T-helper 17 cell (primary cell): ENCODE measurements at regions not wholly inside any gene's neighbourhood (a gene's known extent, or its start where the extent isn't known, plus 50 kb on each side); places are given as distances from the start of the nearest gene placed in this dataset.
"Not testable (repeated sequence)": the region's sequence is repeated elsewhere in the genome, so short reads cannot be mapped to it uniquely, and the experiment has no call there.

Source experiments
- ATAC-seq: fragments of 150-1000 bp; cut with Tn5 transposase; 2 replicates; pipeline ENCODE4 v1.10.0; 2021; ENCODE audit warnings: mild to moderate bottlenecking, moderate library complexity
- DNase-seq, 3 donors: peaks; one replicate each; pipeline versions ENCODE4 v3.0.0 to v3.0.0-alpha.2; 2020 to 2021
- H3K9me3 ChIP-seq: one replicate; pipeline ENCODE4 v1.7.0; 2013; ENCODE audit warnings: low read length, mild to moderate bottlenecking; ENCODE audit not compliant: control insufficient read depth, poor library complexity, severe bottlenecking
- H3K27ac Mint-ChIP-seq: one replicate; pipeline ENCODE4 v1.8.0; 2022; ENCODE audit warnings: mild to moderate bottlenecking, moderate library complexity, mixed read lengths
- H3K27me3 Mint-ChIP-seq: one replicate; pipeline ENCODE4 v1.8.0; 2022; ENCODE audit warnings: mixed read lengths
- H3K36me3 Mint-ChIP-seq: one replicate; pipeline ENCODE4 v1.8.0; 2022; ENCODE audit warnings: low read depth, mixed read lengths
- H3K4me1 Mint-ChIP-seq: one replicate; pipeline ENCODE4 v1.8.0; 2022; ENCODE audit warnings: mild to moderate bottlenecking, mixed read lengths
- H3K4me3 Mint-ChIP-seq: one replicate; pipeline ENCODE4 v1.8.0; 2022; ENCODE audit warnings: mild to moderate bottlenecking, moderate library complexity, mixed read lengths

- H3K27me3 Mint-ChIP-seq = no peaks in the 10 kb centered on the region
- peaks cover 2% of the 10 kb centered on the region for H3K36me3 Mint-ChIP-seq
- DNase-seq (no peak), ATAC-seq (no peak)
- H3K9me3 ChIP-seq = no peaks in the 10 kb centered on the region
- H3K4me3 Mint-ChIP-seq = no peak overlapping the region
- no peaks in the 10 kb centered on the region for H3K4me1 Mint-ChIP-seq
- H3K27ac Mint-ChIP-seq = no peak overlapping the region
Observed at GRCh38 chr18:4762330-4762729, 307.2 kb upstream of the DLGAP1 start.

GRCh38 chr18:4758980-4759379, 303.9 kb upstream of the DLGAP1 start:
- Mint-ChIP-seq H3K27ac (no peak overlapping the region), H3K4me1 (no peaks in the 10 kb centered on the region), H3K36me3 (peaks cover 2% of the 10 kb centered on the region)

GRCh38 chr18:4755848-4756247, 300.7 kb upstream of the DLGAP1 start:
- H3K27ac Mint-ChIP-seq = no peak overlapping the region
- no peaks in the 10 kb centered on the region for H3K4me1 Mint-ChIP-seq
- peaks cover 2% of the 10 kb centered on the region for H3K36me3 Mint-ChIP-seq
- no peaks in the 10 kb centered on the region for H3K9me3 ChIP-seq
- DNase-seq (no peak), ATAC-seq (no peak)
- H3K4me3 Mint-ChIP-seq = no peak overlapping the region
- no peaks in the 10 kb centered on the region for H3K27me3 Mint-ChIP-seq

More at GRCh38 chr18:4758980-4759379, 303.9 kb upstream of the DLGAP1 start:
- no peaks in the 10 kb centered on the region for H3K9me3 ChIP-seq
- no peaks in the 10 kb centered on the region for H3K27me3 Mint-ChIP-seq
- ATAC-seq (no peak), DNase-seq (no peak)
- no peak overlapping the region for H3K4me3 Mint-ChIP-seq

GRCh38 chr18:4753151-4753550, 298.0 kb upstream of the DLGAP1 start:
- H3K9me3 ChIP-seq, H3K27me3 Mint-ChIP-seq, H3K27ac Mint-ChIP-seq, H3K36me3 Mint-ChIP-seq, H3K4me1 Mint-ChIP-seq, ATAC-seq, DNase-seq, H3K4me3 Mint-ChIP-seq: not testable (repeated sequence)

- no peak for DNase-seq
- Mint-ChIP-seq H3K36me3 (no peaks in the 10 kb centered on the region), H3K27ac (no peak overlapping the region), H3K4me3 (no peak overlapping the region), H3K4me1 (no peaks in the 10 kb centered on the region), H3K27me3 (no peaks in the 10 kb centered on the region)
- no peaks in the 10 kb centered on the region for H3K9me3 ChIP-seq
- ATAC-seq = no peak
Observed at GRCh38 chr18:4751523-4751922, 296.4 kb upstream of the DLGAP1 start.

DNA sequence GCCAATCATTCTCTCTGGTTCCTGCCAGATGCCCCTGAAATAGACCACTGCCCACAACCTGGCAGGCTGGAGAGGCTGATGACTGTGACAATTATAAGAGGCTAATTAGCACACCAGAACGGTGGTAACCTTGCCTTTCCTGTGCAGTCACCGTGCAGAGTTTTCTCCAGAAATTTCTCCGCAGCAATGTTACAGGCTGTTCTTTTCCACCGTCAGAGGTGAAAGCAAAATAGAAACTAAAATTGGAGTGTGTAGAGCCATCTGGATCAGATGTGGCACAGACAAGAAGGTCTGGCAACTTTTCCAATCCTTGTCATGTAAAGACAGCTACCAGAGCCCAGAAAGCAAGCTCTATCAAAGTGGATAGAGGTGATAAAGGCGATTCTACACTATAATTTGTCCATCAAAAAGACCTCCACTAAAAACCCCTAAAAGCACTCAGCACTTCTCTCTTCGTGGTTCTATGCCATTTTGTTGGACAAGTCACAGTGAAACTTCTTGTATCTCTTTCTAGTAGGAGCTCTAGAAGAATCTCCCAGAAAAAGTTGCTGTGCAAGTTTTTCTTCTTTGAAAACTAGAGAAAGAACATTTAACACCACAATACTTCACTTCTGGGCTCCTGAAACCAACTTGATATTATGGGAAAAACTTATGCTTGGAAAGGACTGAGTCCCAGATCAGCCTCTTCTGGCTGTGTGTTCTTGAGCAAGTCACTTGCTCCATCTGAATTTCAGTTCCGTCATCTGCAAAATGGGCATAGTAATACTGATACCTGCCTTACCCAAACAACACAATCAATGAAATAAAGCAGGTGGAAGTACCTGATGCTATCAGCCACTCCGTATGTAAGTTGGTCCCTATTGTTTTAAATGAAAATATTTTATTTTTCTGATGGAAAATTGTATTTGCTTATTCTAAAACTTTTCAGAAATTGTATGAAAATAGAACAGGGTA, 295.6 kb upstream of the DLGAP1 start:
- H3K36me3 Mint-ChIP-seq = no peaks in the 10 kb centered on the region
- H3K27me3 Mint-ChIP-seq = no peaks in the 10 kb centered on the region
- H3K4me3 Mint-ChIP-seq = no peak overlapping the region
- no peak for ATAC-seq
- H3K9me3 ChIP-seq = no peaks in the 10 kb centered on the region
- no peak for DNase-seq
- no peak overlapping the region for H3K27ac Mint-ChIP-seq
- H3K4me1 Mint-ChIP-seq = no peaks in the 10 kb centered on the region

GRCh38 chr18:4748975-4749374, 293.9 kb upstream of the DLGAP1 start:
- Mint-ChIP-seq H3K27ac (no peak overlapping the region), H3K36me3 (no peaks in the 10 kb centered on the region), H3K4me3 (no peak overlapping the region), H3K27me3 (no peaks in the 10 kb centered on the region), H3K4me1 (no peaks in the 10 kb centered on the region)
- H3K9me3 ChIP-seq = no peaks in the 10 kb centered on the region
- ATAC-seq (no peak), DNase-seq (no peak)

- H3K4me3 Mint-ChIP-seq = no peak overlapping the region
- no peaks in the 10 kb centered on the region for H3K27me3 Mint-ChIP-seq
- no peak overlapping the region for H3K27ac Mint-ChIP-seq
- H3K4me1 Mint-ChIP-seq = no peaks in the 10 kb centered on the region
- H3K9me3 ChIP-seq = no peaks in the 10 kb centered on the region
- ATAC-seq (no peak), DNase-seq (no peak)
- no peaks in the 10 kb centered on the region for H3K36me3 Mint-ChIP-seq
Observed at GRCh38 chr18:4734903-4735302, 279.8 kb upstream of the DLGAP1 start.

- H3K9me3 ChIP-seq = no peaks in the 10 kb centered on the region
- Mint-ChIP-seq H3K4me3 (no peak overlapping the region), H3K27me3 (no peaks in the 10 kb centered on the region), H3K4me1 (no peaks in the 10 kb centered on the region), H3K27ac (no peak overlapping the region), H3K36me3 (no peaks in the 10 kb centered on the region)
- DNase-seq (no peak), ATAC-seq (no peak)
Observed at GRCh38 chr18:4734021-4734420, 278.9 kb upstream of the DLGAP1 start.

DNA sequence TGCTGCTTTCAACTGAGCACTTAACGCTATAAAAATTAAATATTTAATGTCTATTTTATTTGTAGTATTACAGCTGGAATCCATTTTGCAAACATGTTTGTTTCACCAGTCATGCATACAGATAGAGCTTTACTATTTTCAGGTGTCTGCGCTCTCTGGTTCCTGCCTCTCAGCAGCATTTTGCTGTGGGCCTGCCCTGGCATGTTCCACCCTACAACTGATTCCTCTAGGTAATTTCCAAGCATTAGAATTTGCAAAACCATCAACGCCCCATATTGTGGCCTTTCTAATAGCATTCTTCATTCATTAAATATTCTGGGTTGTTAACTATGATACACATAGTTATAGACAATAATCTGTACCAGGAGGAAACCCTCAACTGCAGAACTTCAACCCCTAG, 266.4 kb upstream of the DLGAP1 start:
- DNase-seq = no peak

GRCh38 chr18:4720518-4720917, 265.4 kb upstream of the DLGAP1 start:
- H3K9me3 ChIP-seq = no peaks in the 10 kb centered on the region
- no peaks in the 10 kb centered on the region for H3K36me3 Mint-ChIP-seq
- ATAC-seq = no peak
- H3K27ac Mint-ChIP-seq = no peak overlapping the region
- H3K4me3 Mint-ChIP-seq = no peak overlapping the region
- no peaks in the 10 kb centered on the region for H3K27me3 Mint-ChIP-seq
- no peak for DNase-seq
- H3K4me1 Mint-ChIP-seq = no peaks in the 10 kb centered on the region

More for the DNA sequence above, 266.4 kb upstream of the DLGAP1 start:
- Mint-ChIP-seq H3K27me3 (no peaks in the 10 kb centered on the region), H3K36me3 (no peaks in the 10 kb centered on the region), H3K27ac (no peak overlapping the region), H3K4me1 (no peaks in the 10 kb centered on the region), H3K4me3 (no peak overlapping the region)
- no peaks in the 10 kb centered on the region for H3K9me3 ChIP-seq
- ATAC-seq = no peak

- Mint-ChIP-seq H3K4me3 (no peak overlapping the region), H3K36me3 (no peaks in the 10 kb centered on the region), H3K4me1 (no peaks in the 10 kb centered on the region), H3K27me3 (no peaks in the 10 kb centered on the region), H3K27ac (no peak overlapping the region)
- no peaks in the 10 kb centered on the region for H3K9me3 ChIP-seq
- ATAC-seq (no peak), DNase-seq (no peak)
Observed at GRCh38 chr18:4705894-4706293, 250.8 kb upstream of the DLGAP1 start.

- Mint-ChIP-seq H3K4me1 (no peaks in the 10 kb centered on the region), H3K4me3 (no peak overlapping the region), H3K27me3 (no peaks in the 10 kb centered on the region), H3K27ac (no peak overlapping the region), H3K36me3 (no peaks in the 10 kb centered on the region)
- H3K9me3 ChIP-seq = no peaks in the 10 kb centered on the region
- no peak for DNase-seq
- no peak for ATAC-seq
Observed at GRCh38 chr18:4704781-4705180, 249.7 kb upstream of the DLGAP1 start.

DNA sequence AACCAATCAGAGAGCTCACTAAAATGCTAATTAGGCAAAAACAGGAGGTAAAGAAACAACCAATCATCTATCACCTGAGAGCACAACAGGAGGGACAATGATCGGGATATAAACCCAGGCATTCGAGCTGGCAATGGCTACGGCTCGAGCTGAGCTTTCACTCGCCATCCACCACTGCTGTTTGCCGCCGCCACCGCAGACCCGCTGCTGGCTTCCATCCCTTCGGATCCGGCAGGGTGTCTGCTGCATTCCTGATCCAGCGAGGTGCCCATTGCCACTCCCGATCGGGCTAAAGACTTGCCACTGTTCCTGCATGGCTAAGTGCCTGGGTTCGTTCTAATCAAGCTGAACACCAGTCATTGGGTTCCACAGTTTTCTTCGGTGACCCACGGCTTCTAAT, 236.7 kb upstream of the DLGAP1 start:
- Mint-ChIP-seq H3K4me3 (no peak overlapping the region), H3K4me1 (no peaks in the 10 kb centered on the region), H3K27me3 (no peaks in the 10 kb centered on the region), H3K27ac (no peak overlapping the region), H3K36me3 (no peaks in the 10 kb centered on the region)
- DNase-seq (no peak), ATAC-seq (no peak)
- H3K9me3 ChIP-seq = no peaks in the 10 kb centered on the region
